Neural crest cell (in vitro differentiated cells): ENCODE measurements at regions not wholly inside any gene's neighbourhood (a gene's known extent, or its start where the extent isn't known, plus 50 kb on each side); places are given as distances from the start of the nearest gene placed in this dataset.

Experiments
- DNase-seq: peaks from one replicate; pipeline ENCODE4 v3.0.0; 2021; ENCODE audit warnings: low read depth, mixed read lengths, low spot score
- H3K27ac Mint-ChIP-seq: one replicate; pipeline ENCODE4 v1.8.0; 2021; ENCODE audit warnings: mild to moderate bottlenecking, mixed read lengths; ENCODE audit not compliant: unreplicated experiment
- H3K27me3 Mint-ChIP-seq: 2 replicates; pipeline ENCODE4 v1.8.0; 2021; ENCODE audit warnings: low read depth, mild to moderate bottlenecking, mixed read lengths
- H3K36me3 Mint-ChIP-seq: 2 replicates; pipeline ENCODE4 v1.8.0; 2021; ENCODE audit warnings: low read depth, mild to moderate bottlenecking, mixed read lengths
- H3K4me1 Mint-ChIP-seq: 2 replicates; pipeline ENCODE4 v1.8.0; 2021; ENCODE audit warnings: mixed read lengths
- H3K4me3 Mint-ChIP-seq: one replicate; pipeline ENCODE4 v1.8.0; 2021; ENCODE audit warnings: mild to moderate bottlenecking, mixed read lengths
- H3K9me3 Mint-ChIP-seq: 2 replicates; pipeline ENCODE4 v1.8.0; 2021; ENCODE audit warnings: mixed read lengths
- CTCF ChIP-seq: fragments of 200-600 bp; sonication (generic); conservative IDR thresholded peaks from 2 replicates; pipeline ENCODE4 v1.5.0; 2021; ENCODE audit warnings: antibody characterized with exemption, mild to moderate bottlenecking

DNA sequence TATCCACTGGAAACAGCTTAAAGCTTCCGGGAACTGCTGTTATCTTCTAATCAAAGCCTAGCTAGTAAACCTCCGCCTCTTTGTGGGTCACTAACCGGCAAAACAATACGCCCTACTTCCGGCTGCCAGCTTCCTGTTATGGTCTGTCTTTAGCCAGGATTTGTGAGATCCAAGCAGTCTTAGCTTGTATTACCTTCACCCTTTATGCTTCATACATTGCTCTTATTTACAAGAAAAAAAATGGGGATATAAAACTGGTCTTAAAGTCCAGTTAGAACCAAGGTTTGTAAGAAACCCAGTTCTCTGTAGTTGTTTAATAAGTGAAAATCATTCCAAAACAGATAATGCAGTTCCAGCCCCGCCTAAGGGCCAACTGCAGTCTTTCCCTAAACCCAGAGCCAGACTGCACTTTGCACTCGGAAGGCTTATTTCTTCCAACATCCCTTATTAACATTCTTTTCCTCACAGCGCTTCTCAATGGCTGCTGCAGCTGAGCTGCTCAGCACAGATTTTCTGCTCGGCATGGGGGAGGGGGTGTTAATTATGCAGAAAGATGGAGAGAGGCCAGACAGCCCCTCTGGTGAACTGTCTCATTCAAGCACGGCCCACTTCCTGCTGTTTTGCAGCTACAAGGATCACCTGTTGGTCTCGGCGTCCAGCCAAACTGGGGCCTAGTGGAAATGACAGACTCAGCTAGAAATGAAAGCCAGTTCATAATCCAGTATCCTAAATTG, 368.4 kb downstream of the KLF12 start:
- H3K27me3 Mint-ChIP-seq: no peaks in the 10 kb centered on the region
- no peaks in the 10 kb centered on the region for H3K9me3 Mint-ChIP-seq
- H3K4me1 Mint-ChIP-seq: peaks cover 47% of the 10 kb centered on the region
- DNase-seq: peak; percentile 60
- H3K36me3 Mint-ChIP-seq: no peaks in the 10 kb centered on the region
- H3K27ac Mint-ChIP-seq: peak overlapping the region; percentile 93
- H3K4me3 Mint-ChIP-seq: peak overlapping the region; percentile 77
- no peak for TF ChIP-seq CTCF

DNA sequence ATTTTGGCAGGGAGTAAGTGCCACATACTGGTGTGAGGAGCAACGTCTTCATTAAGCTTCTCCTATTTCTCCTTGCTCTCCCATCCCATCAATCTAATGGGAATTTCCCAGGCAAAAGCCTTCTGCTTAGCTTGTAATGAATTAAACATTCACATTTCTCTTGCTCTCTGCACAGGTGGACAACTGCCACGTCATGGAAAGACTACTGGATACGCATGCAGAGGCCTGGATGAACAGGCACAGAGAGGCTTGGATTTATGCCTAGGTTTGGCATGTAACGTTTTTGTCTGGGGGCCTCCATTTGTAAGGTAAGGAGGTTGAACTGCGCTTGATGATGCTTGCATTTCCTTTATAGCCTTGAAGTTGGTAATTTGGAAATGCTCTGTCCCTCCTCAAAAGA, 374.8 kb downstream of the KLF12 start:
- Mint-ChIP-seq H3K36me3 (no peaks in the 10 kb centered on the region), H3K27me3 (no peaks in the 10 kb centered on the region), H3K27ac (no peak overlapping the region), H3K9me3 (no peaks in the 10 kb centered on the region), H3K4me1 (peaks cover 5% of the 10 kb centered on the region), H3K4me3 (no peak overlapping the region)
- no peak for TF ChIP-seq CTCF
- no peak for DNase-seq

- DNase-seq: no peak
- no peak overlapping the region for H3K4me3 Mint-ChIP-seq
- no peaks in the 10 kb centered on the region for H3K27me3 Mint-ChIP-seq
- peaks cover 4% of the 10 kb centered on the region for H3K4me1 Mint-ChIP-seq
- TF ChIP-seq CTCF: no peak
- H3K27ac Mint-ChIP-seq: no peak overlapping the region
- peaks cover 4% of the 10 kb centered on the region for H3K36me3 Mint-ChIP-seq
- no peaks in the 10 kb centered on the region for H3K9me3 Mint-ChIP-seq
Observed at GRCh38 chr13:73757481-73758233, 376.5 kb downstream of the KLF12 start.

- Mint-ChIP-seq H3K27me3 (no peaks in the 10 kb centered on the region), H3K27ac (peak overlapping the region; percentile 58), H3K4me3 (no peak overlapping the region), H3K4me1 (peaks cover 4% of the 10 kb centered on the region), H3K36me3 (peaks cover 12% of the 10 kb centered on the region), H3K9me3 (no peaks in the 10 kb centered on the region)
- peak; percentile 83 for TF ChIP-seq CTCF
- peak; percentile 50 for DNase-seq
Observed at GRCh38 chr13:73754727-73755292, 379.4 kb downstream of the KLF12 start.

DNA sequence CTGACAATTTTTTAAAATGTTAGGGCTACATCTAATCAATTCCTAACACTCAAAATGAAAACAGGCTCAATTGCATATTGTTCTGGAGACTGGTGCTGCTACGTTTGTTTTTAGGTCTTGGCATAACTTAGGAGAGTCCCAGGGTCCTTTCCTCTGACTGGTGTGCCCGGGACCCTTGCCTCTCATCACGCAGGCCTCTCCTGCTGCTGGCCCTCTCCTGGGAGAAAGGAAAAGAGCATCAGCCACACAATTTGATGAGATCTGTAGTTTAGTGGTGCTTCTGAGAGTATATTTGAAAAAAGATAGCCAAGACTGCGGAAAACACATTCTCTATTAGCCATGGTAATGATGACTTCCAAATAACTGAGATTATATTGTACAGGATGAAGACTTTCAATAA, 380.0 kb downstream of the KLF12 start:
- H3K27me3 Mint-ChIP-seq: no peaks in the 10 kb centered on the region
- no peak for DNase-seq
- H3K4me3 Mint-ChIP-seq: no peak overlapping the region
- H3K36me3 Mint-ChIP-seq: peaks cover 12% of the 10 kb centered on the region
- H3K4me1 Mint-ChIP-seq: peaks cover 4% of the 10 kb centered on the region
- no peak overlapping the region for H3K27ac Mint-ChIP-seq
- no peaks in the 10 kb centered on the region for H3K9me3 Mint-ChIP-seq
- TF ChIP-seq CTCF: no peak
